Smooth muscle cell (in vitro differentiated cells): ENCODE measurements at regions not wholly inside any gene's neighbourhood (a gene's known extent, or its start where the extent isn't known, plus 50 kb on each side); places are given as distances from the start of the nearest gene placed in this dataset.

Source experiments
- DNase-seq: peaks from one replicate; lab custom pipeline; 2025; ENCODE audit not compliant: unreplicated experiment; lab: John Stamatoyannopoulos, UW
- H2AFZ ChIP-seq: fragments of 200-600 bp; sonication (generic); 2 replicates; pipeline ENCODE4 v1.6.0; 2016; ENCODE audit warnings: antibody characterized with exemption, low read depth, mild to moderate bottlenecking
- H3F3A ChIP-seq: fragments of 200-600 bp; sonication (generic); 2 replicates; pipeline ENCODE4 v1.6.0; 2017; ENCODE audit warnings: antibody characterized with exemption, low read depth
- H3K27ac ChIP-seq: fragments of 200-600 bp; sonication (generic); 2 replicates; pipeline ENCODE4 v1.5.1; 2016; ENCODE audit warnings: low read depth, mild to moderate bottlenecking
- H3K27me3 ChIP-seq: fragments of 200-600 bp; sonication (generic); 2 replicates; pipeline ENCODE4 v1.6.1; 2016; ENCODE audit warnings: low read depth, mild to moderate bottlenecking
- H3K36me3 ChIP-seq: fragments of 200-600 bp; sonication (generic); 2 replicates; pipeline ENCODE4 v1.5.1; 2016; ENCODE audit warnings: low read depth
- H3K4me1 ChIP-seq: fragments of 200-600 bp; sonication (generic); 2 replicates; pipeline ENCODE4 v1.5.1; 2016; ENCODE audit warnings: low read depth
- H3K4me2 ChIP-seq: fragments of 200-600 bp; sonication (generic); 2 replicates; pipeline ENCODE4 v1.6.0; 2016; ENCODE audit warnings: mild to moderate bottlenecking
- H3K4me3 ChIP-seq: fragments of 200-600 bp; sonication (generic); 2 replicates; pipeline ENCODE4 v1.5.1; 2016; ENCODE audit warnings: mild to moderate bottlenecking
- H3K79me2 ChIP-seq: fragments of 200-600 bp; sonication (generic); 2 replicates; pipeline ENCODE4 v1.6.0; 2016; ENCODE audit warnings: low read depth, mild to moderate bottlenecking
- H3K9ac ChIP-seq: fragments of 200-600 bp; sonication (generic); 2 replicates; pipeline ENCODE4 v1.6.0; 2016; ENCODE audit warnings: low read depth
- H3K9me3 ChIP-seq: fragments of 200-600 bp; sonication (generic); replicated peaks from 2 replicates; pipeline ENCODE4 v1.5.1; 2016; ENCODE audit warnings: low read depth
- H4K20me1 ChIP-seq: fragments of 200-600 bp; sonication (generic); 2 replicates; pipeline ENCODE4 v1.6.0; 2016; ENCODE audit warnings: low read depth
- CTCF ChIP-seq: fragments of 200-600 bp; sonication (generic); IDR thresholded peaks from 2 replicates; pipeline ENCODE4 v1.5.1; 2017; ENCODE audit warnings: borderline replicate concordance, mild to moderate bottlenecking, antibody characterized with exemption; ENCODE audit not compliant: insufficient read depth, poor library complexity, severe bottlenecking
- WGBS: methylation state at CpG from one replicate; pipeline ENCODE4 v1.1.7; 2016; ENCODE audit warnings: low lambda C conversion rate; 5-methylcytosine and 5-hydroxymethylcytosine counted together

GRCh38 chr6:40854592-40854991, 184.4 kb downstream of the UNC5CL start:
- no peaks in the 10 kb centered on the region for H3K79me2 ChIP-seq
- H2AFZ ChIP-seq = no peak overlapping the region
- H4K20me1 ChIP-seq = no peaks in the 10 kb centered on the region
- no peaks in the 10 kb centered on the region for H3K4me1 ChIP-seq
- no peak overlapping the region for H3K9ac ChIP-seq
- no peak overlapping the region for H3K4me2 ChIP-seq
- no peak for DNase-seq
- no peaks in the 10 kb centered on the region for H3K27me3 ChIP-seq
- no peak for TF ChIP-seq CTCF
- H3K4me3 ChIP-seq = no peak overlapping the region
- H3F3A ChIP-seq = no peaks in the 10 kb centered on the region
- H3K36me3 ChIP-seq = no peaks in the 10 kb centered on the region
- no peaks in the 10 kb centered on the region for H3K9me3 ChIP-seq
- H3K27ac ChIP-seq = no peak overlapping the region

- Histone ChIP-seq H3K27ac (no peak overlapping the region), H3K4me1 (no peaks in the 10 kb centered on the region), H3K9ac (no peak overlapping the region), H4K20me1 (no peaks in the 10 kb centered on the region), H3K27me3 (no peaks in the 10 kb centered on the region), H2AFZ (no peak overlapping the region), H3K79me2 (no peaks in the 10 kb centered on the region), H3K4me3 (no peak overlapping the region), H3K4me2 (no peak overlapping the region), H3F3A (peaks cover 5% of the 10 kb centered on the region), H3K9me3 (no peaks in the 10 kb centered on the region), H3K36me3 (no peaks in the 10 kb centered on the region)
- TF ChIP-seq CTCF = peak; percentile 44
- 67% methylated on average over 6 of the region's 6 CpGs for WGBS
- DNase-seq = no peak
Measured at GRCh38 chr6:40852779-40853373, 186.1 kb downstream of the UNC5CL start.

- Histone ChIP-seq H3K79me2 (no peaks in the 10 kb centered on the region), H3K27me3 (no peaks in the 10 kb centered on the region), H3K36me3 (no peaks in the 10 kb centered on the region), H3K4me1 (no peaks in the 10 kb centered on the region), H3F3A (peaks cover 14% of the 10 kb centered on the region), H4K20me1 (no peaks in the 10 kb centered on the region), H3K27ac (no peak overlapping the region), H3K4me3 (no peak overlapping the region), H3K9ac (no peak overlapping the region), H3K4me2 (no peak overlapping the region), H2AFZ (no peak overlapping the region), H3K9me3 (no peaks in the 10 kb centered on the region)
- WGBS = 94% methylated on average over 3 of the region's 3 CpGs
- DNase-seq = no peak
- no peak for TF ChIP-seq CTCF
Measured at GRCh38 chr6:40849546-40849945, 189.5 kb downstream of the UNC5CL start.

GRCh38 chr6:40848868-40849514, 190.0 kb downstream of the UNC5CL start:
- H3F3A ChIP-seq = peaks cover 14% of the 10 kb centered on the region
- H3K27ac ChIP-seq = no peak overlapping the region
- no peaks in the 10 kb centered on the region for H3K36me3 ChIP-seq
- no peak for DNase-seq
- 83% methylated on average over 4 of the region's 4 CpGs for WGBS
- H3K4me1 ChIP-seq = no peaks in the 10 kb centered on the region
- no peaks in the 10 kb centered on the region for H4K20me1 ChIP-seq
- no peak overlapping the region for H3K4me2 ChIP-seq
- H3K4me3 ChIP-seq = no peak overlapping the region
- no peaks in the 10 kb centered on the region for H3K79me2 ChIP-seq
- H2AFZ ChIP-seq = no peak overlapping the region
- no peaks in the 10 kb centered on the region for H3K27me3 ChIP-seq
- H3K9ac ChIP-seq = no peak overlapping the region
- TF ChIP-seq CTCF = no peak
- H3K9me3 ChIP-seq = no peaks in the 10 kb centered on the region
